Stromal cell of bone marrow (primary cell): ENCODE measurements at regions not wholly inside any gene's neighbourhood (a gene's known extent, or its start where the extent isn't known, plus 50 kb on each side); places are given as distances from the start of the nearest gene placed in this dataset.
"Not testable (repeated sequence)": the region's sequence is repeated elsewhere in the genome, so short reads cannot be mapped to it uniquely, and the experiment has no call there.

Source experiments
- DNase-seq: peaks from one replicate; pipeline ENCODE4 v3.0.0-alpha.2; 2012; ENCODE audit warnings: low read depth

- DNase-seq = no peak
Observed at GRCh38 chr4:78691971-78692821, 84.0 kb upstream of the BMP2K start.

- no peak for DNase-seq
Observed at GRCh38 chr4:78692822-78693170, 83.4 kb upstream of the BMP2K start.

GRCh38 chr4:78693777-78694456 is 82.2 kb upstream of the BMP2K start:
- peak; percentile 35 for DNase-seq

- no peak for DNase-seq
Observed at GRCh38 chr4:78694457-78694787, 81.7 kb upstream of the BMP2K start.

- DNase-seq = no peak
Observed at GRCh38 chr4:78695910-78696309, 80.2 kb upstream of the BMP2K start.

GRCh38 chr4:78703079-78703478 is 73.1 kb upstream of the BMP2K start:
- DNase-seq = no peak

- DNase-seq = no peak
Observed at GRCh38 chr4:78704317-78704716, 71.8 kb upstream of the BMP2K start.

GRCh38 chr4:78704981-78705683 is 71.0 kb upstream of the BMP2K start:
- DNase-seq = peak; percentile 77

GRCh38 chr4:78706302-78706701 is 69.8 kb upstream of the BMP2K start:
- no peak for DNase-seq

GRCh38 chr4:78707268-78707667 is 68.9 kb upstream of the BMP2K start:
- no peak for DNase-seq

- DNase-seq = no peak
Observed at GRCh38 chr4:78707793-78708192, 68.4 kb upstream of the BMP2K start.

GRCh38 chr4:78710536-78710935 is 65.6 kb upstream of the BMP2K start:
- DNase-seq = peak; percentile 13

GRCh38 chr4:78711676-78712075 is 64.5 kb upstream of the BMP2K start:
- DNase-seq = no peak

- DNase-seq = not testable (repeated sequence)
Observed at GRCh38 chr4:78714598-78714997, 61.6 kb upstream of the BMP2K start.

GRCh38 chr4:78715372-78715771 is 60.8 kb upstream of the BMP2K start:
- not testable (repeated sequence) for DNase-seq

- not testable (repeated sequence) for DNase-seq
Observed at GRCh38 chr4:78717712-78718111, 58.4 kb upstream of the BMP2K start.

GRCh38 chr4:78720204-78720603 is 55.9 kb upstream of the BMP2K start:
- DNase-seq = no peak

- DNase-seq = no peak
Observed at GRCh38 chr4:78720994-78721677, 55.0 kb upstream of the BMP2K start.

- DNase-seq = no peak
Observed at GRCh38 chr4:78721747-78722146, 54.4 kb upstream of the BMP2K start.

- no peak for DNase-seq
Observed at GRCh38 chr4:78722320-78722719, 53.8 kb upstream of the BMP2K start.

- no peak for DNase-seq
Observed at GRCh38 chr4:78722878-78723277, 53.3 kb upstream of the BMP2K start.
